H9 (cell line): ENCODE measurements at regions not wholly inside any gene's neighbourhood (a gene's known extent, or its start where the extent isn't known, plus 50 kb on each side); places are given as distances from the start of the nearest gene placed in this dataset.

Source experiments
- DNase-seq: peaks from one replicate; pipeline ENCODE4 v3.0.0-alpha.2; 2017
- H2AFZ ChIP-seq: one replicate; pipeline ENCODE4 v1.6.1; 2013; ENCODE audit warnings: mild to moderate bottlenecking, low read length, control low read depth, moderate library complexity
- H2AK5ac ChIP-seq: 2 replicates; pipeline ENCODE4 v1.6.1; 2013; ENCODE audit warnings: low read length, control low read depth, mixed read lengths; ENCODE audit not compliant: insufficient read length
- H2BK120ac ChIP-seq: one replicate; pipeline ENCODE4 v1.6.1; 2013; ENCODE audit warnings: low read depth, mild to moderate bottlenecking, low read length, control low read depth, inconsistent platforms; ENCODE audit not compliant: poor library complexity, severe bottlenecking
- H2BK12ac ChIP-seq: 2 replicates; pipeline ENCODE4 v1.6.1; 2013; ENCODE audit warnings: low read length, control low read depth, mixed read lengths, low read depth; ENCODE audit not compliant: insufficient read length
- H2BK15ac ChIP-seq: 2 replicates; pipeline ENCODE4 v1.6.1; 2013; ENCODE audit warnings: low read depth, low read length, control low read depth
- H2BK20ac ChIP-seq: one replicate; pipeline ENCODE4 v1.6.1; 2013; ENCODE audit warnings: low read depth, mild to moderate bottlenecking, low read length, control low read depth, inconsistent platforms; ENCODE audit not compliant: poor library complexity, severe bottlenecking
- H2BK5ac ChIP-seq: 2 replicates; pipeline ENCODE4 v1.6.1; 2013; ENCODE audit warnings: low read length, control low read depth, mixed read lengths; ENCODE audit not compliant: insufficient read length
- H3K14ac ChIP-seq: 2 replicates; pipeline ENCODE4 v1.6.1; 2013; ENCODE audit warnings: low read length, control low read depth; ENCODE audit not compliant: insufficient read depth
- H3K18ac ChIP-seq: 2 replicates; pipeline ENCODE4 v1.6.1; 2013; ENCODE audit warnings: low read depth, mild to moderate bottlenecking, mixed read lengths, low read length, control low read depth; ENCODE audit not compliant: insufficient read length
- H3K23ac ChIP-seq: 2 replicates; pipeline ENCODE4 v1.6.1; 2013; ENCODE audit warnings: low read length, control low read depth, mixed read lengths, low read depth; ENCODE audit not compliant: insufficient read length
- H3K23me2 ChIP-seq: 2 replicates; pipeline ENCODE4 v1.6.1; 2013; ENCODE audit warnings: low read depth, mild to moderate bottlenecking, mixed read lengths, low read length, control low read depth; ENCODE audit not compliant: insufficient read length, poor library complexity, severe bottlenecking
- H3K27ac ChIP-seq: 2 replicates; pipeline ENCODE4 v1.5.1; 2013; ENCODE audit warnings: low read length, control low read depth, mixed read lengths, low read depth; ENCODE audit not compliant: insufficient read length
- H3K27me3 ChIP-seq: 2 replicates; pipeline ENCODE4 v1.6.1; 2013; ENCODE audit warnings: low read length, control low read depth, inconsistent platforms; ENCODE audit not compliant: insufficient read depth
- H3K4ac ChIP-seq: 2 replicates; pipeline ENCODE4 v1.6.1; 2013; ENCODE audit warnings: low read depth, mild to moderate bottlenecking, control low read depth, inconsistent platforms, low read length, moderate library complexity
- H3K4me1 ChIP-seq: 2 replicates; pipeline ENCODE4 v1.6.1; 2013; ENCODE audit warnings: low read length, control low read depth, inconsistent platforms; ENCODE audit not compliant: insufficient read depth
- H3K4me2 ChIP-seq: 2 replicates; pipeline ENCODE4 v1.6.1; 2013; ENCODE audit warnings: low read length, control low read depth, mixed read lengths; ENCODE audit not compliant: insufficient read length, insufficient read depth
- H3K56ac ChIP-seq: 2 replicates; pipeline ENCODE4 v1.6.1; 2013; ENCODE audit warnings: low read depth, mild to moderate bottlenecking, mixed read lengths, low read length, control low read depth; ENCODE audit not compliant: insufficient read length
- H3K79me1 ChIP-seq: 2 replicates; pipeline ENCODE4 v1.6.1; 2013; ENCODE audit warnings: low read depth, mild to moderate bottlenecking, moderate library complexity, low read length, control low read depth, inconsistent platforms; ENCODE audit not compliant: insufficient read depth, poor library complexity, severe bottlenecking
- H3K79me2 ChIP-seq: 2 replicates; pipeline ENCODE4 v1.6.1; 2013; ENCODE audit warnings: low read length, control low read depth, inconsistent platforms; ENCODE audit not compliant: insufficient read depth
- H3K9ac ChIP-seq: 2 replicates; pipeline ENCODE4 v1.6.1; 2013; ENCODE audit warnings: low read length, control low read depth, mixed read lengths; ENCODE audit not compliant: insufficient read length; ENCODE audit errors: extremely low read depth
- H3K9me3 ChIP-seq: one replicate; pipeline ENCODE4 v1.6.1; 2013; ENCODE audit warnings: low read depth, low read length, inconsistent platforms; ENCODE audit not compliant: control insufficient read depth
- H3T11ph ChIP-seq: one replicate; pipeline ENCODE4 v1.6.1; 2013; ENCODE audit warnings: mild to moderate bottlenecking, low read length, control low read depth, inconsistent platforms
- H4K20me1 ChIP-seq: one replicate; pipeline ENCODE4 v1.6.1; 2013; ENCODE audit not compliant: control insufficient read depth, insufficient read length, insufficient read depth
- H4K5ac ChIP-seq: 2 replicates; pipeline ENCODE4 v1.6.1; 2013; ENCODE audit warnings: low read depth, mild to moderate bottlenecking, mixed read lengths, low read length, control low read depth; ENCODE audit not compliant: insufficient read length
- H4K8ac ChIP-seq: replicated peaks from 2 replicates; pipeline ENCODE4 v1.6.1; 2013; ENCODE audit warnings: low read length, control low read depth, mixed read lengths, low read depth; ENCODE audit not compliant: insufficient read length
- H4K91ac ChIP-seq: 2 replicates; pipeline ENCODE4 v1.6.1; 2013; ENCODE audit warnings: low read depth, mild to moderate bottlenecking, moderate library complexity, mixed read lengths, low read length, control low read depth; ENCODE audit not compliant: insufficient read length
- H3K27ac Mint-ChIP-seq, 3 experiments: 2 replicates in 2 of 3; 3 replicates in 1 of 3; pipeline ENCODE4 v1.8.0; 2020 to 2021; ENCODE audit warnings: mixed read lengths in 3 of 3, mild to moderate bottlenecking in 1 of 3, moderate library complexity in 1 of 3
- H3K27me3 Mint-ChIP-seq: 2 replicates; pipeline ENCODE4 v1.8.0; 2021; ENCODE audit warnings: low read depth, mild to moderate bottlenecking, moderate library complexity, mixed read lengths
- H3K36me3 Mint-ChIP-seq, 3 experiments: 2 replicates in 2 of 3; 3 replicates in 1 of 3; pipeline ENCODE4 v1.8.0; 2020 to 2021; ENCODE audit warnings: low read depth in 3 of 3, mixed read lengths in 3 of 3; ENCODE audit not compliant: insufficient read depth in 1 of 3
- H3K4me1 Mint-ChIP-seq, 2 experiments: 2 replicates each; pipeline ENCODE4 v1.8.0; 2020; ENCODE audit warnings: mixed read lengths in 2 of 2
- H3K4me3 Mint-ChIP-seq, 2 experiments: 2 replicates in 1 of 2; 3 replicates in 1 of 2; pipeline ENCODE4 v1.8.0; 2020 to 2021; ENCODE audit warnings: mild to moderate bottlenecking in 2 of 2, mixed read lengths in 2 of 2, moderate library complexity in 1 of 2
- H3K9me3 Mint-ChIP-seq, 2 experiments: 2 replicates in 1 of 2; 3 replicates in 1 of 2; pipeline ENCODE4 v1.8.0; 2020; ENCODE audit warnings: mild to moderate bottlenecking in 2 of 2, mixed read lengths in 2 of 2, moderate library complexity in 1 of 2
- CTCF ChIP-seq: fragments of 200-600 bp; sonication (generic); conservative IDR thresholded peaks from 3 replicates; pipeline ENCODE4 v1.8.0; 2021; ENCODE audit warnings: antibody characterized with exemption, mild to moderate bottlenecking

GRCh38 chr15:49741712-49742111 is 120.9 kb downstream of the DTWD1 start:
- Histone ChIP-seq H3K18ac (no peak overlapping the region), H2AFZ (no peak overlapping the region), H4K5ac (no peak overlapping the region), H3K4me2 (no peak overlapping the region), H3K9me3 (no peaks in the 10 kb centered on the region), H2BK20ac (no peak overlapping the region), H2BK15ac (no peak overlapping the region), H4K20me1 (no peaks in the 10 kb centered on the region), H3K79me1 (no peaks in the 10 kb centered on the region), H3T11ph (no peak overlapping the region), H2BK5ac (no peak overlapping the region), H3K4me1 (no peaks in the 10 kb centered on the region), H3K4ac (no peak overlapping the region), H4K8ac (no peak overlapping the region), H3K27ac (no peak overlapping the region), H3K56ac (no peak overlapping the region), H3K9ac (no peak overlapping the region), H3K79me2 (no peaks in the 10 kb centered on the region), H2BK12ac (no peak overlapping the region), H2BK120ac (no peak overlapping the region), H3K23me2 (no peaks in the 10 kb centered on the region), H3K14ac (no peak overlapping the region), H3K27me3 (no peaks in the 10 kb centered on the region), H3K23ac (no peak overlapping the region), H4K91ac (no peak overlapping the region), H2AK5ac (no peak overlapping the region)
- Mint-ChIP-seq H3K36me3 (no peaks in the 10 kb centered on the region), H3K27ac (no peak overlapping the region; a peak in 1 of 7 replicates), H3K4me1 (peaks cover 14% of the 10 kb centered on the region in 2 experiments), H3K27me3 (no peaks in the 10 kb centered on the region), H3K9me3 (no peaks in the 10 kb centered on the region; a peak in 1 of 5 replicates), H3K4me3 (no peak overlapping the region)
- DNase-seq = no peak
- no peak for TF ChIP-seq CTCF
